ENCODE measurements at regions not wholly inside any gene's neighbourhood (a gene's known extent, or its start where the extent isn't known, plus 50 kb on each side); places are given as distances from the start of the nearest gene placed in this dataset.
"Not testable (repeated sequence)": the region's sequence is repeated elsewhere in the genome, so short reads cannot be mapped to it uniquely, and the experiment has no call there.

DNA sequence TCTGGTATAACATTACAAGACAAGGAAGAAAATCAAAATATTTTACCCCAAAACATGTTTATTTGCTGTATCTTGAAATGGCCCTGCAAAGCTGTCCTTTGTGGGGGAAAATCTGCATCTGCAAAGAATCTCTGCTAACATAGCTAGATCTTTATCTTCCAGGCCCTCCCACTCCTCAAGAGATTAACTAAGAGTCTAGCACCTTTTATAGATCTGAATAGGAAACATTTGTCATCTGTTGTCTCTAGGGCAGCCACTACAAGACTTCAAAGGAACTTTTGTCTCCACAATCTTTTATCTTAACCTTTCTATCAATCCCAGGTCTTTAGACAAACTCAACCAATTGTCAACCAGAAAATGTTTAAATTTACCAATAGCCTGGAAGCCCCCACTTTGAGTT lies 427.6 kb upstream of the ID2 start:
- H3K4me3 Mint-ChIP-seq; H3K9me3 Mint-ChIP-seq (ENCODE audit: low read depth); H3K36me3 Mint-ChIP-seq; H3K27ac Mint-ChIP-seq; H3K4me1 Mint-ChIP-seq (ENCODE audit: low read depth); H3K27me3 Mint-ChIP-seq: not testable (repeated sequence)

DNA sequence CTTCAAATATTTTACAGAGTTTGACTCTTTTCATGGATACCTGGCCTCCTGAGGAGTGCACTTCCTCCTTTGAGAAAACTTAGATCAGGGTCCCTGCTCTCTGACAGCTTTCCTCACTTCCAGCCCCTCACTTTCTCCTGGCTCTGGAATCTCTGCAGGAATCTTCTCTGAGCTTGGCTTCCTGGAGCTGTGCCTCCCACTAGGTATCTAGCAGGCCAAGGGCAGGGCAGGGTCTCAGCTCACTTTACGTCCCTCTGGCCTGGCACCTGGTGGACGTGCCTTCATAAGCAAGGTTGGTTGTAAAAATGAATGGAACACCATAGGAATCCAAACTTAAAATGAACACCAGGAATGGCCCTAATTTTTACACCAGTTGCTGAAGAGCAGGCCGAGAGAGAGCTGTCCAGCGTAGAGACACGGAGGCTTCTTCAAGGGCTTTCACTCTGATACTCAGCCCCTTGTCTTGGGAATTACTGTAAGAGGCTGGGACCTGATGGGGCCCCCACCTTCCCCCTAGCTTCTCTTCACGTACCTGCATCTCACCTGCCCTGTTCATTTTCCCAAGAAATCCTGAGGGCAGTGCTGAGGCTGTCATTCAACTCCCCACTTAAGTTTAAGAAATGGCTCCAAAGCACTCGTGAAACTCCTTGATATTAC lies 426.9 kb upstream of the ID2 start:
- Mint-ChIP-seq H3K36me3 (no peaks in the 10 kb centered on the region), H3K27me3 (no peaks in the 10 kb centered on the region), H3K4me1 (ENCODE audit: low read depth) (peaks cover 9% of the 10 kb centered on the region), H3K4me3 (no peak overlapping the region), H3K9me3 (ENCODE audit: low read depth) (peaks cover 8% of the 10 kb centered on the region), H3K27ac (no peak overlapping the region)

GRCh38 chr2:8255448-8255800 lies 426.4 kb upstream of the ID2 start:
- no peaks in the 10 kb centered on the region for H3K27me3 Mint-ChIP-seq
- H3K4me1 Mint-ChIP-seq (ENCODE audit: low read depth) = peaks cover 9% of the 10 kb centered on the region
- no peak overlapping the region for H3K4me3 Mint-ChIP-seq
- no peaks in the 10 kb centered on the region for H3K36me3 Mint-ChIP-seq
- H3K9me3 Mint-ChIP-seq (ENCODE audit: low read depth) = peaks cover 5% of the 10 kb centered on the region
- no peak overlapping the region for H3K27ac Mint-ChIP-seq

- Mint-ChIP-seq H3K27me3 (no peaks in the 10 kb centered on the region), H3K4me1 (ENCODE audit: low read depth) (peaks cover 9% of the 10 kb centered on the region), H3K4me3 (no peak overlapping the region), H3K9me3 (ENCODE audit: low read depth) (no peaks in the 10 kb centered on the region), H3K36me3 (no peaks in the 10 kb centered on the region), H3K27ac (no peak overlapping the region)
Observed at GRCh38 chr2:8256905-8257304, 425.0 kb upstream of the ID2 start.

- peaks cover 9% of the 10 kb centered on the region for H3K4me1 Mint-ChIP-seq (ENCODE audit: low read depth)
- no peaks in the 10 kb centered on the region for H3K36me3 Mint-ChIP-seq
Observed at GRCh38 chr2:8257502-8257901, 424.4 kb upstream of the ID2 start.

GRCh38 chr2:8258406-8258805 lies 423.4 kb upstream of the ID2 start:
- Mint-ChIP-seq H3K27me3 (no peaks in the 10 kb centered on the region), H3K4me1 (ENCODE audit: low read depth) (peaks cover 9% of the 10 kb centered on the region), H3K36me3 (no peaks in the 10 kb centered on the region), H3K4me3 (no peak overlapping the region), H3K27ac (no peak overlapping the region), H3K9me3 (ENCODE audit: low read depth) (no peaks in the 10 kb centered on the region)

More at GRCh38 chr2:8257502-8257901, 424.4 kb upstream of the ID2 start:
- no peak overlapping the region for H3K4me3 Mint-ChIP-seq
- no peaks in the 10 kb centered on the region for H3K9me3 Mint-ChIP-seq (ENCODE audit: low read depth)
- H3K27ac Mint-ChIP-seq = no peak overlapping the region
- no peaks in the 10 kb centered on the region for H3K27me3 Mint-ChIP-seq

- Mint-ChIP-seq H3K27me3 (no peaks in the 10 kb centered on the region), H3K4me3 (no peak overlapping the region), H3K36me3 (no peaks in the 10 kb centered on the region), H3K27ac (no peak overlapping the region), H3K9me3 (ENCODE audit: low read depth) (no peaks in the 10 kb centered on the region), H3K4me1 (ENCODE audit: low read depth) (peaks cover 4% of the 10 kb centered on the region)
Observed at GRCh38 chr2:8259106-8259840, 422.6 kb upstream of the ID2 start.

GRCh38 chr2:8259841-8260178 lies 422.0 kb upstream of the ID2 start:
- Mint-ChIP-seq H3K36me3 (no peaks in the 10 kb centered on the region), H3K27me3 (no peaks in the 10 kb centered on the region), H3K4me3 (no peak overlapping the region), H3K9me3 (ENCODE audit: low read depth) (no peaks in the 10 kb centered on the region), H3K4me1 (ENCODE audit: low read depth) (no peaks in the 10 kb centered on the region), H3K27ac (no peak overlapping the region)

DNA sequence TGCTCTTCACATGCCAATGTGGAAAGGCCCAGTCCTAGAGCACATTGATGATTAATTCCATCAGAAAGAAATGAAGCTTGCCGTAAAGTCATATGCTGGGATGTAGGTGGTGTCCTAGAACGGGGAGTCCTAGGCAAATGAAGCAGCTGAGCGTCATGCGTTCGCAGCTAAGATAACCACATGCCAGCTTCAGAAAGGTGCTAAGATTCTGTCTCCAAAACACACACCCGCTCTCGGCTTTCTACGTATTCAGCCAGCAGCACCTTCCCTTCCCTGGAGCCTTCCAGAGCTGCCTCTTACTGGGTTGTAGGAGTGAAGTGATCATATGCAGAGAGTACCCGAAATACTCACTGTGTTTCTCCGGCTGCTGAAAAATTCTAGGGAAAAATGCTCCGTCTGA lies 421.6 kb upstream of the ID2 start:
- Mint-ChIP-seq H3K36me3 (no peaks in the 10 kb centered on the region), H3K27ac (no peak overlapping the region), H3K9me3 (ENCODE audit: low read depth) (no peaks in the 10 kb centered on the region), H3K27me3 (no peaks in the 10 kb centered on the region), H3K4me1 (ENCODE audit: low read depth) (no peaks in the 10 kb centered on the region), H3K4me3 (no peak overlapping the region)

GRCh38 chr2:8263901-8264300 lies 418.0 kb upstream of the ID2 start:
- Mint-ChIP-seq H3K27ac (no peak overlapping the region), H3K27me3 (no peaks in the 10 kb centered on the region), H3K4me1 (ENCODE audit: low read depth) (no peaks in the 10 kb centered on the region), H3K9me3 (ENCODE audit: low read depth) (no peaks in the 10 kb centered on the region), H3K36me3 (no peaks in the 10 kb centered on the region), H3K4me3 (no peak overlapping the region)

DNA sequence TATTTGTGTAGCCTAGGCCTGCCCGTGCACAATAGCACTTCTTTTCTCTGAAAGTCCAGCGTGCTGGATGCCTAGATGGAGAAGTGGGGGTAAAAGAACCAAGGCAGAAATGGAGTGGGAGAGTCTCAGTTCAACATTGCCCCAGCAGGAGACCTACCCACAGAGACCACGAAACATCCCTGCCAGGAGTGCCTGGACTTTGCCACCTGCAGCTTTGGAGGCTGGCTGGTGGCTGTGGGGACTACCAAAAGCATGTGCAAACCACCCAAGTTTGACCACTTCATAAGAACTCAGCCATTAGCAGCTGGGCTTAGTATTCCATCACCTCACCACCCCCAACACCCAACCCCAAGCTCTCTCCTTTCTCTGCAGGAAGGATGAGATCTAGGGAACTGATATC lies 416.9 kb upstream of the ID2 start:
- H3K4me1 Mint-ChIP-seq (ENCODE audit: low read depth) = no peaks in the 10 kb centered on the region
- no peaks in the 10 kb centered on the region for H3K27me3 Mint-ChIP-seq
- no peaks in the 10 kb centered on the region for H3K9me3 Mint-ChIP-seq (ENCODE audit: low read depth)
- no peak overlapping the region for H3K4me3 Mint-ChIP-seq
- H3K36me3 Mint-ChIP-seq = no peaks in the 10 kb centered on the region
- H3K27ac Mint-ChIP-seq = no peak overlapping the region

GRCh38 chr2:8265476-8266226 lies 416.2 kb upstream of the ID2 start:
- H3K27me3 Mint-ChIP-seq = no peaks in the 10 kb centered on the region
- H3K36me3 Mint-ChIP-seq = no peaks in the 10 kb centered on the region
- H3K9me3 Mint-ChIP-seq (ENCODE audit: low read depth) = no peaks in the 10 kb centered on the region
- no peaks in the 10 kb centered on the region for H3K4me1 Mint-ChIP-seq (ENCODE audit: low read depth)
- no peak overlapping the region for H3K27ac Mint-ChIP-seq
- no peak overlapping the region for H3K4me3 Mint-ChIP-seq

- no peaks in the 10 kb centered on the region for H3K36me3 Mint-ChIP-seq
- no peak overlapping the region for H3K27ac Mint-ChIP-seq
- no peak overlapping the region for H3K4me3 Mint-ChIP-seq
- no peaks in the 10 kb centered on the region for H3K4me1 Mint-ChIP-seq (ENCODE audit: low read depth)
- H3K9me3 Mint-ChIP-seq (ENCODE audit: low read depth) = no peaks in the 10 kb centered on the region
- no peaks in the 10 kb centered on the region for H3K27me3 Mint-ChIP-seq
Observed at GRCh38 chr2:8266563-8266962, 415.3 kb upstream of the ID2 start.

DNA sequence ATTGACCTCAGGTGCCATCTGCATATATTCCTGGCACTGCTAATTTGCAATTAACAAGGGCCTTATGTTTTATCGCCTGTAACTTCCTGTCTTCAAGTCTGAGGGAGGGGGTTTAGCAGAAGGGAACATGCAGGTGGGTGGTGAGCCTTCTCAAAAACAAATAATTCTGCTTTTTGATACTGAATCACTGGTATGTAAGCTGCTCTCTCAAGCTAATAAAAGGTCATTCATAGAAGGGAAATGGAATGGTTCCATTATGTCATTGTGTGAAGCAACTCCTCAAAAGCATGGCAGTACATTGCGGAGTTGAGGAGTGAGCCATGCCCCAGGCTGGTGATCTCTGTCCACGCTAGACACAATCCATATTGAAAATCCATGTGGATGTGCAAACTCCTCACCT lies 414.8 kb upstream of the ID2 start:
- no peak overlapping the region for H3K4me3 Mint-ChIP-seq
- H3K36me3 Mint-ChIP-seq = no peaks in the 10 kb centered on the region
- H3K27ac Mint-ChIP-seq = no peak overlapping the region
- H3K9me3 Mint-ChIP-seq (ENCODE audit: low read depth) = no peaks in the 10 kb centered on the region
- H3K27me3 Mint-ChIP-seq = no peaks in the 10 kb centered on the region
- no peaks in the 10 kb centered on the region for H3K4me1 Mint-ChIP-seq (ENCODE audit: low read depth)

GRCh38 chr2:8267721-8268120 lies 414.1 kb upstream of the ID2 start:
- Mint-ChIP-seq H3K4me3 (no peak overlapping the region), H3K9me3 (ENCODE audit: low read depth) (no peaks in the 10 kb centered on the region), H3K27me3 (no peaks in the 10 kb centered on the region), H3K4me1 (ENCODE audit: low read depth) (no peaks in the 10 kb centered on the region), H3K27ac (no peak overlapping the region), H3K36me3 (no peaks in the 10 kb centered on the region)
